Mucosa of stomach (tissue), 1 donor: ENCODE measurements at regions not wholly inside any gene's neighbourhood (a gene's known extent, or its start where the extent isn't known, plus 50 kb on each side); places are given as distances from the start of the nearest gene placed in this dataset.

Experiments
- H3K27me3 ChIP-seq: one replicate; pipeline ENCODE4 v1.7.0; 2013; ENCODE audit warnings: mild to moderate bottlenecking, low read length; ENCODE audit not compliant: control insufficient read depth, insufficient read depth
- H3K36me3 ChIP-seq: one replicate; pipeline ENCODE4 v1.7.0; 2013; ENCODE audit warnings: low read length; ENCODE audit not compliant: control insufficient read depth, insufficient read depth
- H3K4me1 ChIP-seq: one replicate; pipeline ENCODE4 v1.7.0; 2013; ENCODE audit warnings: mild to moderate bottlenecking, low read length; ENCODE audit not compliant: control insufficient read depth, insufficient read depth
- H3K4me3 ChIP-seq: one replicate; pipeline ENCODE4 v1.7.0; 2013; ENCODE audit warnings: low read length
- H3K9ac ChIP-seq: one replicate; pipeline ENCODE4 v1.7.0; 2013; ENCODE audit warnings: mild to moderate bottlenecking, low read length, moderate library complexity
- H3K9me3 ChIP-seq: one replicate; pipeline ENCODE4 v1.7.0; 2013; ENCODE audit warnings: mild to moderate bottlenecking, low read length, moderate library complexity; ENCODE audit not compliant: control insufficient read depth
- donor health status: Pancreatic carcinoma.

DNA sequence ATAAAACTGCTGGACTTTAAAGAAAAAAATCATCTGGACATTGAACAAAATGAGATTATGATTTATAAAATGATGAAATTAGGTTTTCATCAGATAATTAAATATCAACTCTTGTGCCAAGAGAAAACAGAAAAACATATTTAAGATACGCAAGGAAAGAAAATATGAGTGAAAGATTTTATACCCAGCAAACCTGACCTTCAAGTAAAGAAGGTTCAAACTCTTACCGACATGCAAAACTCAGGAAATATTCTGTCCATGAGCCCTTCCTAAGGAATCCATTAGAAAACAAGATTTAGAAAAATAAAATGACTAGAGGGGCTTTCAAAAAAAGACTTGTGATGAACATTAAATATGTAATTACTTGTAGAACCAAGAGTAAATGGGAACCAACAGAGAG is 257.2 kb upstream of the ARID1B start:
- Histone ChIP-seq H3K36me3 (no peaks in the 10 kb centered on the region), H3K9me3 (no peaks in the 10 kb centered on the region), H3K4me1 (no peaks in the 10 kb centered on the region), H3K4me3 (no peak overlapping the region), H3K9ac (no peak overlapping the region), H3K27me3 (no peaks in the 10 kb centered on the region)

GRCh38 chr6:156517088-156517487 is 260.1 kb upstream of the ARID1B start:
- no peak overlapping the region for H3K9ac ChIP-seq
- no peaks in the 10 kb centered on the region for H3K27me3 ChIP-seq
- no peaks in the 10 kb centered on the region for H3K9me3 ChIP-seq
- H3K4me3 ChIP-seq, result no peak overlapping the region
- H3K36me3 ChIP-seq, result no peaks in the 10 kb centered on the region
- no peaks in the 10 kb centered on the region for H3K4me1 ChIP-seq

- no peak overlapping the region for H3K4me3 ChIP-seq
- no peak overlapping the region for H3K9ac ChIP-seq
- no peaks in the 10 kb centered on the region for H3K4me1 ChIP-seq
- no peaks in the 10 kb centered on the region for H3K36me3 ChIP-seq
- no peaks in the 10 kb centered on the region for H3K9me3 ChIP-seq
- no peaks in the 10 kb centered on the region for H3K27me3 ChIP-seq
Observed at GRCh38 chr6:156515242-156515641, 261.9 kb upstream of the ARID1B start.

- Histone ChIP-seq H3K9me3 (no peaks in the 10 kb centered on the region), H3K36me3 (no peaks in the 10 kb centered on the region), H3K27me3 (no peaks in the 10 kb centered on the region), H3K4me3 (no peak overlapping the region), H3K9ac (no peak overlapping the region), H3K4me1 (no peaks in the 10 kb centered on the region)
Observed at GRCh38 chr6:156513504-156513903, 263.7 kb upstream of the ARID1B start.

DNA sequence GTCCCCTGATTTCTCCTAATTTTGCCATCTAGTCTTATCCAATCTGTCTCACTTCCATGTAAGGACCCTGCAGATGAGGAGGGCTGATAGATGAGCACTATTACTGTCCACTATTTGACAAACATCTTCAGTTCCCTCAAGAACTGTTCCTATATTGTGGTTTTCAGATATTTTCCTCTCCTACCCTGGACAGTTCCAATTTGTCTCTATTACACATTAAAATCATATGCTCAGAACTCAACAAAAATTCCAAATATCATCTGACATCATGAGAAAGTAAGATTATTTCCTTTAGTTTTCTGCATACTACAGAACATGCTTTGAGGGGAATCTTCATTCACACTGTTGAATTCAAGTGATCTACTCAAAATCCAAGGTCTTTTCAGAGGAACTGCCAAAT is 265.6 kb upstream of the ARID1B start:
- no peaks in the 10 kb centered on the region for H3K36me3 ChIP-seq

GRCh38 chr6:156511051-156511450 is 266.1 kb upstream of the ARID1B start:
- no peak overlapping the region for H3K9ac ChIP-seq
- no peak overlapping the region for H3K4me3 ChIP-seq
- H3K9me3 ChIP-seq, result no peaks in the 10 kb centered on the region
- H3K27me3 ChIP-seq, result no peaks in the 10 kb centered on the region
- H3K4me1 ChIP-seq, result no peaks in the 10 kb centered on the region
- H3K36me3 ChIP-seq, result no peaks in the 10 kb centered on the region

More for the DNA sequence above, 265.6 kb upstream of the ARID1B start:
- Histone ChIP-seq H3K9ac (no peak overlapping the region), H3K9me3 (no peaks in the 10 kb centered on the region), H3K4me1 (no peaks in the 10 kb centered on the region), H3K4me3 (no peak overlapping the region), H3K27me3 (no peaks in the 10 kb centered on the region)

- Histone ChIP-seq H3K9me3 (no peaks in the 10 kb centered on the region), H3K4me3 (no peak overlapping the region), H3K4me1 (no peaks in the 10 kb centered on the region), H3K9ac (no peak overlapping the region), H3K27me3 (no peaks in the 10 kb centered on the region), H3K36me3 (no peaks in the 10 kb centered on the region)
Observed at GRCh38 chr6:156510242-156510641, 266.9 kb upstream of the ARID1B start.

- H3K27me3 ChIP-seq, result no peaks in the 10 kb centered on the region
- H3K4me1 ChIP-seq, result no peaks in the 10 kb centered on the region
- no peak overlapping the region for H3K9ac ChIP-seq
- no peaks in the 10 kb centered on the region for H3K36me3 ChIP-seq
- H3K4me3 ChIP-seq, result no peak overlapping the region
- H3K9me3 ChIP-seq, result no peaks in the 10 kb centered on the region
Observed at GRCh38 chr6:156509496-156509895, 267.7 kb upstream of the ARID1B start.

- Histone ChIP-seq H3K4me3 (no peak overlapping the region), H3K9ac (no peak overlapping the region), H3K4me1 (no peaks in the 10 kb centered on the region), H3K36me3 (no peaks in the 10 kb centered on the region), H3K27me3 (no peaks in the 10 kb centered on the region), H3K9me3 (no peaks in the 10 kb centered on the region)
Observed at GRCh38 chr6:156508923-156509322, 268.3 kb upstream of the ARID1B start.

GRCh38 chr6:156508126-156508525 is 269.1 kb upstream of the ARID1B start:
- Histone ChIP-seq H3K4me1 (no peaks in the 10 kb centered on the region), H3K4me3 (no peak overlapping the region), H3K9me3 (no peaks in the 10 kb centered on the region), H3K27me3 (no peaks in the 10 kb centered on the region), H3K36me3 (no peaks in the 10 kb centered on the region), H3K9ac (no peak overlapping the region)

GRCh38 chr6:156507656-156508055 is 269.5 kb upstream of the ARID1B start:
- no peak overlapping the region for H3K4me3 ChIP-seq
- H3K27me3 ChIP-seq, result no peaks in the 10 kb centered on the region
- H3K9ac ChIP-seq, result no peak overlapping the region
- no peaks in the 10 kb centered on the region for H3K4me1 ChIP-seq
- H3K36me3 ChIP-seq, result no peaks in the 10 kb centered on the region
- no peaks in the 10 kb centered on the region for H3K9me3 ChIP-seq

- H3K4me1 ChIP-seq, result no peaks in the 10 kb centered on the region
- no peak overlapping the region for H3K9ac ChIP-seq
- H3K27me3 ChIP-seq, result no peaks in the 10 kb centered on the region
- no peak overlapping the region for H3K4me3 ChIP-seq
- H3K9me3 ChIP-seq, result no peaks in the 10 kb centered on the region
- no peaks in the 10 kb centered on the region for H3K36me3 ChIP-seq
Observed at GRCh38 chr6:156507106-156507505, 270.1 kb upstream of the ARID1B start.

DNA sequence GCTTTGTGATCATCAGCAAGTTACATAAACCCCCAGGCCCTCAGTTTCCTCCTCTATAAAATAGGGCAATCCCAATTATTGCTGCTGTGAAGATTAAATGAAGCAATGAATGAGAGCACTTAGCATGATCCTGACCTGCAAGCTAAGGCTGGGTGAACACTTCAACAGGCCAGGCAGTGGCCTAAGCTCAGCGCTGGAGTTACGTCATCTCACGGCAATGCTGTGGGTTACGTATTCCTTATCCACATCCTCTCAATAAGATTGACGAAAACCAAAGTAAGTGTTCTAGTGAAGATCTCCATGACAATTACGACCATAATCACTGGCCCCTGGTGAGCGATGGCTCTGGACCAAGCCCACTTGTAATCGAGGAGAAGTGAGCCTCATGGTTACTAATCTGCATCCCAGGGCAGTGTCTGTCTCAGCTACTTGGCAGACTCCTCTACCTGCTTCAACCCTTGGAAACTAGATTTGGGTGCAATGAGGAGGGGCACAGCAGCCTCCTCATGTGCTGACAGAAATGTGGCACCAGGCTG is 274.1 kb upstream of the ARID1B start:
- Histone ChIP-seq H3K9me3 (no peaks in the 10 kb centered on the region), H3K27me3 (no peaks in the 10 kb centered on the region), H3K36me3 (no peaks in the 10 kb centered on the region), H3K4me1 (no peaks in the 10 kb centered on the region), H3K9ac (no peak overlapping the region), H3K4me3 (no peak overlapping the region)
